ENCODE measurements at regions not wholly inside any gene's neighbourhood (a gene's known extent, or its start where the extent isn't known, plus 50 kb on each side); places are given as distances from the start of the nearest gene placed in this dataset.

DNA sequence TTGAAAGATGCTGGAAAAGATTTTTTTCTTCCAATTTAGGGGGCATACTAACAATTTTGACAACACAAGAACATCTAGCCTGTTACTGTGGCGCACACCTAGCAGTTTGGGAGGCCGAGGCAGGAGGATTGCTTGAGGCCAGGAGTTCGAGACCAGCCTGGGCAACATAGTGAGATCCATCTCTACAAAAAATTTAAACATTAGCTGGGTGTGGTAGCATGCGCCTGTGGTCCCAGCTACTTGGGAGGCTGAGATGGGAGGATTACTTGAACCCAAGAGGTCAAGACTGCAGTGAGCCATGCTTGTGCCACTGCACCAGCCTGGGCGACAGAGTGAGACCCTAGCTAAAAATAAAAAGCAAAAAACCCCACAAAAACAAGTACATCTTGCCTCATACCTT lies 168.8 kb downstream of the TANC2 start:
- no peak for FAIRE-seq

DNA sequence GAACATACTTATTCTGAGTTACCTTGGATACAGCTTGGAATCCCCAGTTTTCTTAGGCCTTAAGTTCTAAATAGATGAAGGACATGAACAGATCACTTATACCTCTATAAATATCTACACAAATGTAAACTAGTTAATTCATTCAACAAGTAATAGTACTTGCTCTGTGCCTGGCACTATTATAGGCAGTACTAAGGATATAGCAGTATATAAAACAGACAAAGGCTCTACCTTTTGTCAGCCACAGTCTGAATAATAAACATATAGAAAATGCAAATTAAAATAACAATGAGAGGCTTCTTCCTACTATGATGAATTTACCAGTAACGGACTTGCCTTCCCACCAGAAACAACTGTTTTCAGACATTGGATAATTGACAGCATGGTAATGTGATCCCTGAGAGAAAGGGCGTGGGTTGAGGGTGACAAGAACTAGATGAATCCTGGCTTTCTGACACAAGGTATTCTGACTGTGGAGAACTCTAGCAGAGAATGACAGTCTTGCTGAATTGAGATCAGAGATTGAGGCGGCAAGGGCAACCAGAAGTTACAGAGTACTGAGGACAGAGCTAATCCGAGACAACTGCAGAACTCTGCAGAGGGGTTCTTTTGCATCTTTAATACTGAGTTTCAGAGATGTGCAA lies 170.5 kb downstream of the TANC2 start:
- no peak for FAIRE-seq

GRCh38 chr17:63137163-63137562 lies 171.1 kb downstream of the TANC2 start:
- FAIRE-seq = no peak

GRCh38 chr17:63138713-63139112 lies 172.7 kb downstream of the TANC2 start:
- FAIRE-seq = no peak

- no peak for FAIRE-seq
These were observed 173.3 kb downstream of the TANC2 start for GRCh38 chr17:63139356-63139755.

GRCh38 chr17:63140255-63140654 lies 174.2 kb downstream of the TANC2 start:
- FAIRE-seq = no peak

DNA sequence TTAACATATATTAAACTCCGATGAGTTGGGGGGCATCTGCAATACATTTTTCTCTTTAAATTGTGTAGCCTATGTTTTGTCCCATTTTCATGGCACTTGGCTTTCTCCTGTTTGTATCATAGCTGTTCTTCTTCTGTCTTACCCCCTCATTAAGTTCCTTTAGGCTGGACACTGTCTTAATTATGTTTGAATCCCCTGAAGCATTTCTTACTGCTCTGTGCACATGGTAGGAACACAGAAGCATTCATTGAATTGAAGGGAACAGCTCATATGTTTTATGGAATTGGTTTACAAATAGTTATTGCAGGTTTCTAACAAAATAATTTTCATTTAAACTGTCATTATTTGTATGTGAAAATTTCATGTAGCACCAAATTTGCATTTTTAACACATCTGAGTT lies 176.8 kb downstream of the TANC2 start:
- no peak for FAIRE-seq

- no peak for FAIRE-seq
These were observed 184.5 kb downstream of the TANC2 start for GRCh38 chr17:63150490-63150889.

GRCh38 chr17:63150994-63151464 lies 185.0 kb downstream of the TANC2 start:
- FAIRE-seq = no peak

- FAIRE-seq = no peak
These were observed 186.0 kb downstream of the TANC2 start for GRCh38 chr17:63151941-63152523.

DNA sequence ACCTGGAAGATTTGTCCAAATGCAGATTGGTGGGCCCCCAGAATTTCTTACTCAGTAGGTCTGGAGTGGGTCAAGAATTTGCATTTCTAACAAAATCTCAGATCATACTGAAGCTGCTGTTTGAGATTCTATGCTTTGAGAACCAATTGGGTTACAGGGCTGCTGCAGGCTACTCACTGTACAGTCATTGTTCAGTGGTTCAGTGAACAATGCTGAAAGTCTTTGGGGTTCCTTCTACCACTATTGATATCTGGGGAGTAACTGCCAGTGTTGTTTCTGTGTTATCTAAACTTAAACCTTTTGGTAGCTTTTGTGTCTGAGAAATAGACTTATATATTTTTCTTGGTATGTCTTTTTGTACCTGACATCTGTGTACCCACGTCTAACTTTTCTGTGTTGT lies 187.5 kb downstream of the TANC2 start:
- no peak for FAIRE-seq

GRCh38 chr17:63154586-63155244 lies 188.7 kb downstream of the TANC2 start:
- no peak for FAIRE-seq

GRCh38 chr17:63156986-63157385 lies 191.0 kb downstream of the TANC2 start:
- FAIRE-seq = no peak

- FAIRE-seq = no peak
These were observed 196.5 kb downstream of the TANC2 start for GRCh38 chr17:63162406-63163157.

- no peak for FAIRE-seq
These were observed 197.1 kb downstream of the TANC2 start for GRCh38 chr17:63163158-63163520.

DNA sequence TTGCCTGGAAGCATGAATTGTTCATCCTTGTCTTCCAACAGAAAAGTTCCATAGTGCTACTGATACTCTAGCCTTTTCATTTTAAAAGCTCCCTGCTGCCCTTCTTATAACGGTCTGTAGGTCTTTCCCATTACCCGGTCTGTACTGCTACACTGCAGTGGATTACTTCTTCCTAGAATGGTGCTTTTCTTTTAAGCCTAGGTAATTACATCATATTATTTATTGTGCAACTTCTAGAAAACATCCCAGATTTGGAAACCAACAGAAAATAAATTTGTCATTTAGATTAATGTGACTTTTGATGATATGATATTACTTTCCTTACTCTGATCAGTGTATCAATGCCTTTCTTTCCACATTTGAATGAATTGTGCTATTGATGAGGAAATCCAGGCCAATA lies 199.4 kb downstream of the TANC2 start:
- no peak for FAIRE-seq

GRCh38 chr17:63170795-63171194 lies 204.8 kb downstream of the TANC2 start:
- FAIRE-seq = no peak

DNA sequence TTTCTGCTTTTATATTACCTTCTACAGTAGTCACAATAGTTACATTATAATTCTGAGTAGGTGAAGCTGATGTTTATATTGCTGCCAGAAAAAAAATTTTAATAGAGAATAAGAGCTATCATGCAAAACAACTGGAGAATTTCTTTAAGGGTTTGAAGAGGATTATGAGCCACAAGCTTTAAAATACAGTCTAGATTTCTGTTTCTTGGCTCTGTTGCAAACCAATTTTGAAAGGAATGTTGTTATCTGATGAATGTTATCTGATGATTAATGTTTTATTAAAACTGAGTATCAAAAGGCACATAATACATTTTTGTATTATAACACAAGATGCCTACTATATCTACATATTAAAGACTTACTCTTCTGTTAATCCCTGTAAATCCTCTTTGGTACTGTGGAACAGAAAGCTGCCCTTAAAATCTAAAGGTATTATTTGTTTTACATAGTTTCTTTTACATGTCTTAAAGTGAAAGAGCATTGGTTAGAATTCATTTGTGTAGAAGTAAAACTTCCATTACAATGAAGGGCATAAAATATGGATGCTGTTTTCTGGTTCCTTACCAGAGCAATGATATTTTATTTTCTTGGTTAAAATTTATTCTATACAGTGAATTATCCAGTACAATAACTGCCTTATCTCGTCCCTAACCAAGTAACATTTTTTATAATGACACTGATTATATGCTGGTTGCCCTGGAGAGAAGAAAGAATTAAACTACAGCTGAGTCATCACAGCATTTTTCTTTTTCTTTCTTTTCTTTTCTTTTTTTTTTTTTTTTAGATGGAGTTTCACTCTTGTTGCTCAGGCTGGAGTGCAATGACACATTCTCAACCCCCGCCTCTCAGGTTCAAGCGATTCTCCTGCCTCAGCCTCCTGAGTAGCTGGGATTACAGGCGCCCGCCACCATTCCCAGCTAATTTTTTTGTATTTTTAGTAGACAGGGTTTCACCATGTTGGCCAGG lies 205.7 kb downstream of the TANC2 start:
- FAIRE-seq = no peak

GRCh38 chr17:63173450-63173849 lies 207.4 kb downstream of the TANC2 start:
- FAIRE-seq = no peak

DNA sequence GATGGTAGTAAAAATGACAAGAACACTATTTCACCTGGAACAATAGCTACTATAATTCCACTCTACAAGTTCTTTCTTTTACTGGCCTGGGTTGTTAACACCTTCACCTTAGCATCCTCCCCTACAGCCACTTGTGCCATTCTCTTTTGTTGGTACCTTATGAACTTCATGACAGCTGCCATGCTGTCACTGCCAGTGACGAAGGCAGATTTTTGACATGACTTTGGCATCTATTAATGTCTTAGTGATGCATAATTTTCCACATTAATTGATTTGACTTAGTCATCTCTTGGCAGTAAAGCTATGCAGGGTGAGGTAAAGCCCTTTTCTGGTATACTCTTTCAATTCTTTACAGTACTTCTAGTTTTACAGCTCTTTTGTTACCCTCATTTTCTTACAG lies 207.9 kb downstream of the TANC2 start:
- no peak for FAIRE-seq

GRCh38 chr17:63178530-63178929 lies 212.5 kb downstream of the TANC2 start:
- FAIRE-seq = no peak

- no peak for FAIRE-seq
These were observed 215.8 kb downstream of the TANC2 start for GRCh38 chr17:63181856-63182255.

DNA sequence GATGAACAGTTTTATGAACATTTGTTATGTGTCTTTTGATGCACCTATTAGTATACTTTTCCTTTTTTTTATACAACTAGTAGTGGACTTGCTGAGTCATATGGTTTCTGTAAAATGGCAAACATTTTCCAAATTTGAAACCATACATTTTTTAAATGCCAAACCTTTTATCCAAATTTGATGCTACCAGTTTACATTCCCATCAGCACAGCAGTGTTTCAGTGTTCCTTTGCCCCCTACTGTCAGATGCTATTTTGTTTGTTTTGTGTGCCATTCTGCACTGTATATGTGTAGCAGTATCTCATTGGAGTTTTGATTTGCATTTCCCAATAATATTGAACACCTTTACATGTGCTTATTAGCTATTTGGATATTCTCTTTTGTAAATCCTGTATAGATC lies 219.4 kb downstream of the TANC2 start:
- FAIRE-seq = no peak
